ENCODE measurements at regions not wholly inside any gene's neighbourhood (a gene's known extent, or its start where the extent isn't known, plus 50 kb on each side); places are given as distances from the start of the nearest gene placed in this dataset.

DNA sequence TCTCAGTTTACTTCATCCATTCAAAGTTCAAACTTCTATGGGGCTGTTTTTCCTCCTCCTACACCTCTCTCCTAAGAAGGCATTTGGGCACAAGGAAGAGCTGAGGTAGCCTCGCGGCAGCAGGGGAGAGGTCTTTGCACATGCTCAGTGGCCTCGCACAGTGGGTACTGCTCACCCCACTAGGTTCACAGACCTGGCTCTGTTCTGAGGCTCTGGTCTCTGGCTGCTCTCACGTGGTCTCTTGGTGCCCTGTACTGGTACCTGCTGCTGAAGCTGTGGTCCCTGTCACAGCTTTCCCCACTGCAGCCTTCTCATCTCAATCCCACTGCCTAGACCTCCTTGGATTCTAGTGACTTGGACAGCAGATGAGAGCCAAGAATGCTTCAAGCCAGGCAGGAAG is 134.7 kb upstream of the CRY1 start:
- DNase-seq: no peak

DNA sequence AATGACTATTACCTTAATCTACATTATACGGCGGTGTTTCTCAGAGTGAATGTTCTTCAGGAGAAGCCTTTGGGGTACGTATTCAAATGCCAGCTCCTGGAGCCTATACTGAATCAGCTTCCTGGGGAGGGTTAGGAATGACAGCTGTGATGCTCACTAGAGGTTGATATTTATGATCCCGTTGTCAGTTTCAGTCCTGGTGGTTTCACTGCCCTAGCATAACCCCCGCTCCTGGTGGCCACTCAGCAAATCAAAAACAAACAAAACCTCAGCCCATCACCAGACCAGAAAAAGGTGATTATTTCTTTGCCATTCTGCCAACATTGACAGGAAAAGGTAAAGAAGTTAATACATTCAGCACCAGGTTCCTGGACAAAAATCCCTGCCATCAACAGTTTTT is 136.5 kb upstream of the CRY1 start:
- no peak for DNase-seq

DNA sequence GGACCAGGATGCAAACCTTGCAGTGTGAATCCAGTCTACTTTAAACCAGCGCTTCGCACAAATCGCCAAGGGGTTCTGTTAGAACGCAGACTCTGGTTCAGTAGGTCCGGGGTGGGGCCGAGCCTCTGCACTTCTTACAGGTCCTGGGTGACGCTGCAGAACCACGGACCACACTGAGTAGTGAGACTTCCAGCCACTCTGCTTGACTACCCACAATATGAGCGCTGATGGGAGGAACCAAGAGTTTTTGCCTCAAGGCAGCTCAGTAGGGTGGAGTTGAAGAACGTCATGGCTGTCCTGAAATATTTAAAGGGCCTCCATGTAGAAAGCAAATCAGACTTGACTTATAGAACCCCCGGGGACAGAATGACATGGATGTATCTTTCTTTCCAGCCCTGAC is 138.0 kb upstream of the CRY1 start:
- no peak for DNase-seq

DNA sequence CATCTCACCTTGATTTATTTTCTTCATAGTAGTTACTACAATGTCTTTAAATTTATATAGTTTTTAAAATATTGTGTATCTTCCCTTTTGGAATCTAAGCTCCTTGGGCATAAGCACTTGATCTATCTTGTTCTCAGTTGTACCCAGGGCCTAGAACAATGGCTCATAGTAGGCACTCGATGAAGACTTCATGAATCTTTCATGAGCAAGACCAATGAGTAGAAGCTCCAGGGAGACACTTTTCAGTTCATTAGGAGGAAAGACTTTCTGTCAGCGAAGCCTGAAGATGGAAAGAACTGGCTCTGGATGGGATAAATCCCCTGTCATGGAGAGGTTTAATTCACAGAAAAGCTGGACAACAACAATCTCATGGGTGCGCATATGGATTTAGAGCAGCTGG is 140.2 kb upstream of the CRY1 start:
- no peak for DNase-seq

DNA sequence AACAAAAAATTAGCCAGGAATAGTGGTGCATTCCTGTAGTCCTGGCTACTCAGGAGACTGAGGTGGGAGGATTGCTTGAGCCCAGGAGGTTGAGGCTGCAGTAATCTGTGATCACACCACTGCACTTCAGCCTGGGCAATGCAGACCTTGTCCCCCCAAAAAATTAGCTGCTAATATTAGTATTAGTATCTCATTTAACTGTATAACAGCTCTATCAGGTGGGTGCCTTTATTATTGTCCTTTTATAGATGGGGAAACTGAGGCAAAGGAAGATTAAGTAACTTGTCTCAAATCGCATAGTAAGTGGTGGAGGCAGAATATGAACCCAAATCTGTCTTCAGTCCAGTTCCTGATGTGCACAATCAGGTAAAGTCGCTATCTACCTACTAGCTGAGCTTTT is 142.3 kb upstream of the CRY1 start:
- DNase-seq: no peak

DNA sequence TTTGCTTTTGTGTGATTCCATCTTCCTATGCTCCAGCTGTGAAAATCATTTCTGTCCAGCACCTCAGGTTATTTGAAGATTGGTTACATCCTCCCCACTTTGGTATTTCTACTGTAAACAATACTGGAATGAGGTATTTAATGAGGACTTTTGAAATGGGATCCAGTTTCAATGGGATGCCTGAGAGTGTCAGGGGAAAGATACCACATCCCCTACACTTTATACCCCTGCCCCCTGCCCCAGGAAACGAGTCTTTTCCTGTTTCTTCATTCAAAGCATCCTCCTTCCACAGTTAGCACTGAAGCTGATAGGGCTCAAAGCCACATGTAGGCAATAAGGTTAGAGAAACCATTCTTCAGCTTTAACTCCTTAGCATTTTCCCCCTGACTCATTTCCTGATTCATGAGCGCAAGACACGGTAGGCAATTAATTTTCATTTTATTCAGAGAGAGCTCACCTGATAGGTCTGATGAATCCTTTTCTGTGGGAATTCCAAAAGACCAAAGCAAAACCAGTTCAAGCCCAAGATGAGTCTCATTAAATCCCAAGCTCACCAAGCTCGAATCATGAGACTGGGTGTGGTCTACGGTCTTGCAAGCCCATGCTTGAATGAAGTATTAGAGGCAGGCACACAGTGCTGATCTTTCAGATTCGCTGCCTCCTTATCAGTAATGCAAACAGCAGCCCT is 143.6 kb upstream of the CRY1 start:
- no peak for DNase-seq

DNA sequence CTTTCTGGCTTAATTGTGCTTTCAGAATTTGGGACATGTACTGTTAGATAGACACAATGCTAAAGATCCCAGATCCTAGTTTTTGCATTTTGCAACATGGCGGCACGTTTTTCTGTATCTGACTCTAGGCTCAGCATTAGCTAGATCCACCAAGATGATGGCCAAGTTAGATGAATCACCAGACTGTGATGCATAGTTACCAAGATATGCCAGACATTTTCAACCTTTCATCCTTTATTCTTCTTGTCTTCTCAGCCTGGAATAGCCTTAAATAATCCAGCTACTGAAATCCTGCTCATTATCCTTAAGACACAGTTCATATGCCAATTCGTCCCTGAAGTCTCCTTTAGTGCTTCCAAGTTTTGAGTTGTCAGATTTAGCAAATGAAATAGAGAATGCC is 144.9 kb upstream of the CRY1 start:
- DNase-seq: no peak

DNA sequence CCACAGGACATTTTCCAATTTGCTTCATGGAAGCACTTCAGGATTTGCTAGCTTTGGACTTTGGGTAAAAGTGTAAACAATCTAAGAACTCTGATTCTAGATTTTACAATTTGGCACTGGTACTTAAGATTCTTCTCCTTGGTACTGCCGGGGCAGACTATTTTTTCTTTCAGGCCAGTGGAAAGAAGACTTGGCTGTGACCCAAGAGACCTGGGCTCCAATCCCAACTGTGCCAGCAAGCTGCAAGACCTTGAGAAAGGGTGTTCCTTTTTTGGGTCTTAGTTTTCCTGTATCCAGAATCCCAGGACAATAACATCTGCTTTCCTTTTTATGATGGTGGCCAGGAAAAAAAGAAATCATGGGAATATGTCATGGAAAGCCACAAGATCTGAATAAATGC is 148.1 kb upstream of the CRY1 start:
- DNase-seq: no peak

DNA sequence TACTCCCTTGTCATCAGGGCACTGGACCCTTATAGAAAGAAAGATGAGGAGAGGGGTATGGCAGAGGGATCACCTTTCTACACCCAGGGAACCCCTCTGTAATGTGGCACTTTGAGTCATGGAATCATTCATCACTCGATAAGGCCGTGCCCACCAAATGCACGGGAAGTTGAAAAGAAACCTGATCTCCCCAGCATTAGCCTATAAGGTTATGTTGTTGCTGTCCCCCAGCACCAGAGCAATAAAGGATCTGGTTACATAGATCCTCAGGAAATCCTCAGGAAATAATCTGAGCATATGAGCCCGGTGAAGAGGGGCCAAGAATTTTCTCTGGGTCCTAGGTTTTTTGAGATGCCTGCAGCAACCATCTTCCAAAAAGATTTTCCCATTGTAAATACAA is 148.8 kb upstream of the CRY1 start:
- DNase-seq: no peak

DNA sequence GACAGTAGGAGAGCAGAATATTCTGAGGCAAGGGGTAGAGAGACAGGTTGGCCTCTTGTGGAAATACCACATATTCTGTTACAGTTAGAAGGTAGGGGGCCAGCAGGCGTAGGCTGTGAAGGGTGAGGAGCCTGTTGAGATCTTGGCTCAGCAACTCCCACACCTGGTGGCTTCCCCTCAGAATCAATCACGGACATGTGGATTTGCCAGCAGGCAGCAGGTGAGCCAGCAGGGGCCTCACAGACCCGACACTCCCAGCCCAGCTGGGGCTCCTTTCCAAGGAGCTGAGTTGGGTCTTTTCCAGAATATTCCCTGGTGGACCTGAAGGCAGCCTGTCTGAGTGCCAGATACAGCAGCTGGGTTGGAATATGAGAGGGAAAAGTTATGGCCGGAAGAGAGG is 150.0 kb upstream of the CRY1 start:
- no peak for DNase-seq

DNA sequence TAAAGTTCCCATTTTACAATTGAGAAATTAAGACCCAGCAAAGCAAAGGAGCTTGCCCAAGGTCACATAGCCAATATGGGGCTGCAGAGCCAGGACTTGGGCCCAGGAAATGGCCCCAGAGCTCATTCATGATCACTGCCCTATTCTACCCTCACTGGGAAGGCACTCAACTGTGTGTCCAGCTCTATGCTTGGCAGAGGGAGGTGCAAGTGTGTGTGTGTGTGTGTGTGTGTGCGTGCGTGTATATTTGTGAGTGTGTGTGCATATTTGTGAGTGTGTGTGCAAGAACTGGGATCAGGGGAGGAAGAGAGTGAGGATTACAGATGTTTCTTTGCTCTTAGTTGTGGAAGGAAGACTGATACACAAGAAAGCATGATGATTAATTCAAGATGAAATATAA is 151.2 kb upstream of the CRY1 start:
- DNase-seq: no peak

DNA sequence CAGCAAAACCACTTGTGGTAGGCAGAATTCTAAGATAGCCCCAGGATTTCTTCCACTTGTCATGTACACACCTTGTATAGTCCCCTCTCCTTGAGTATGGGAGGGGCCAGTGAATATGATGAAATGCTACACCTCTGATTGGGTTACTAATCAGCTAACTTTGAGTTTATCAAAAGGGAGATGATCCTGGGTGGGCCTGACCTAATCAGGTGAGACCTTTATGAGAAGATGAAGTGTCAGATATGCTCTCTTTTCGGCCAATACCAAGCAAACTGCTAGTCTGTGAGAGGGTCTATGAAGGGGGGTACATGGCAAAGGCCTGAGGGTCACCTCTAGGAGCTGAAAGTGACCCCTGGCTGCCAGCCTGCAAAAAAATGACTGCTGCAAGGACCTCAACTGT is 154.3 kb upstream of the CRY1 start:
- no peak for DNase-seq

DNA sequence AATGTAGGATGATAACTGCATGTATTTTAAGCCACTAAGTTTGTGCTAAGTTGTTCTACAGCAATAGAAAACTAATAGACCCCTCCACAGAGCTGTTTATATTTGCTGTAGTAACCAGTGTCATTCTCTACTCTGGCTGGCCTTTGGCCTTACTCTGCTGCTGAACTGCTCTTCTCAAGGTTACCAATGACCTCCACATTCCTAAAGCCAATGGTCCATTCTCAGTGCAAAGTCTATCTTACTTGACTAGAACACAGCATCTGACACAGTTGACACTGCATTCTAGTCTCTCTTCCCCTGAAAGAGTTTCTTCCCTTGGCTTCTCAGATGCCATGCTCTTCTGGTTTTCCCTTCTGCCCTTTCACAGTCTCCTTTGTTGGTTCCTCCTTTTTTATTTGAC is 154.8 kb upstream of the CRY1 start:
- no peak for DNase-seq

DNA sequence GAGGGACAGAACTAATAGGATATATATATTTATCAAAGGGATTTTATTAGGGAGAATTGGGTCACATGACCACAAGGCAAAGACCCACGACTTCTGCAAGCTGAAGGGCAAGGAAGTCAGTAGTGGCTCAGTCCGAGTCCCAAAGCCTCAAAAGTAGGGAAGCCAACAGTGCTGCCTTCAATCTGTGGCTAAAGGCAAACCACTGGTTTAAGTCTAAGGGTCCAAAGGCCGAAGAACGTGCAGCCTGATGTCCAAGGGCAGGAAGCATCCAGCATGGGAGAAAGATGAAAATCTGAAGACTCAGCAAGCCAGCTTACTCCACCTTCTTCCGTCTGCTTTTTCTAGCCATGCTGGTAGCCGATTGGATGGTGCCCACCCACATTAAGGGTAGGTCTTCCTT is 157.9 kb upstream of the CRY1 start:
- no peak for DNase-seq

DNA sequence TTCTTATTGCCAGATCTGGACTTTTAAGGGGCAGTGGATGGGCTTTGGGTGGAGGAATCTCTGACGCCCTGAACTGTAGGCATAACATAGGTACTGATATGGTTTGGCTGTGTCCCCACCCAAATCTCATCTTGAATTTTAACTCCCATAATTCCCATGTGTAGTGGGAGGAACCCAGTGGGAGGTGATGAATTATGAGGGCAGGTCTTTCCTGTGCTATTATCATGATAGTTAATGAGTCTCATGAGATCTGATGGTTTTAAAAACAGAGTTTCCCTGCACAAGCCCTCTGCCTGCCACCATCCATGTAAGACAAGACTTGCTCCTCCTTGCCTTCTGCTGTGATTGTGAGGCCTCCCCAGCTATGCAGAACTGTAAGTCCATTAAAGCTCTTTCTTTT is 160.0 kb upstream of the CRY1 start:
- no peak for DNase-seq

DNA sequence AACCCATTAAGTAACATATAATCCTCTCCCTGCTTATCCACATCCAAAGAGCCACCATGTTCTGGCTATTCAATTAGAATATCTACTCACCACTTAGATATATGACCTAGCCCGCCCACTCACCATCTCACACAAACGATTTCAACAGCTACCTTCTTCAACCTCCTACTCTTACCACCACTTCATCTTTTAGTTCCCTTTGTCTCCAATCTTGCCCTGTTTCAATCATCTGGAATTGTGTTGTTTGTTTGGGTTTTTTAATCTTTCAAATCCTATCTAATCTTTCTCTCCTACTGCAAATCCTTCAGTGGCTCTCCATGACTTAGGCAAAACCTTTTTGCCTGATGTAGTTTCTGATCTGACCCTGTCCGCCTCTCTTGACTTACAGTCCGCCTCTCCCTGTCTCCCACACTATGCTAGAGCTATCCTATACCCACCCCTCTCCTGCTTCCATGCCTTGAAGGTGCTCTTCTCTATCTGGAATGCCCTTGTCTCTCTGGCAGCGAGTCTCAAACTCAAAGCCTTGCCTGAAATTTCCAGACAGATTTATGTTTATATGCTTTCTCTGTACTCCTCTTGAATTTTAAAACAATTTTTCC is 161.0 kb upstream of the CRY1 start:
- DNase-seq: no peak

DNA sequence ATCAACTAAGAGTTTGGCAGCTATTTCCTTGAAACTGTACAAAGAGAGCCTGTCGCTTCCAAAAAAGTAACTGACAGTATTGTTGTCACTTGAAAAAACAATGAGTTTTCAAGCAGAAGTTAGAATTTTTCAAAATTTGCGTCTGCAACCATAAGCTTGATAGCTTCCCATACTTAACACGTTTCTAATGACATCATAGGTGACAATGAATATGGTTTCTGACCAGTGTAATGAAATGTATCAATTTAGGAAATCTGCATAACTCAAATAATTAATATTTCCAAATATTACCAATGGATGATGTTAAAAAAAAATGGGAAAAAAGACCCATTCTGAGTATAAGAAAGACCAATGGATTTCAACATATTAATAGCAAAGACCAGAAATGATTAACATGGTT is 165.4 kb upstream of the CRY1 start:
- DNase-seq: no peak

DNA sequence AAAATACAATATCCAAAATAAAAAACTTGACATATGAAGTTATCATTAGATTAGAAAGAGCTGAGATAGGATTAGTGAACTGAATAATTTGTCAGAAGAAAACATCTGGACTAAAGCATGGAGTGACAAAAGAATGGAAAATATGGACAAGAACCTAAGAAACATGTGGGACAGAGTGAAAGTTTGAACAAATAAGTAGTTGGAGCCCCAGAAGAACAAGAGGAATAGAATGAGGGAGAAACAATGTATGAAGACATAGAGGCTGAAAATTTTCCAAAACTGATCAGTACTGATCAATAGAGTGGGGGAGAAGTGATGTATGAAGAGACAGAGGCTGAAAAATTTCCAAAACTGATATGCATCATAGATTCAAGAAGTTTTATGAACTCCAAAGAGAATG is 170.6 kb upstream of the CRY1 start:
- no peak for DNase-seq

DNA sequence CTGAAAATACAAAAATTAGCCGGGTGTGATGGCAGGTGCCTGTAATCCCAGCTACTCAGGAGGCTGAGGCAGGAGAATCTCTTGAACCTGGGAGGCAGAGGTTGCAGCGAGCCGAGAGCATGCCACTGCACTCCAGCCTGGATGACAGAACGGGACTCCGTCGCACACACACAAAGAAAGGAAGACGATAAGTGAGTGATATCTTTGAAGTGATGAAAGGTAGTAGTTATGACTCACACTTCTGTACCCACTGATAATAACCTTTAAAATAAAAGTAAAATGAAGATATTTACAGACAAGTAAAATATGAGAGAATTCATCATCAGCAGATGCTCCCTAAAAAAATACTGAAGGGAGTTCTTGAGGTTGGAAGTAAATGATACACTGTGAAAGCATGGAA is 171.3 kb upstream of the CRY1 start:
- DNase-seq: no peak

DNA sequence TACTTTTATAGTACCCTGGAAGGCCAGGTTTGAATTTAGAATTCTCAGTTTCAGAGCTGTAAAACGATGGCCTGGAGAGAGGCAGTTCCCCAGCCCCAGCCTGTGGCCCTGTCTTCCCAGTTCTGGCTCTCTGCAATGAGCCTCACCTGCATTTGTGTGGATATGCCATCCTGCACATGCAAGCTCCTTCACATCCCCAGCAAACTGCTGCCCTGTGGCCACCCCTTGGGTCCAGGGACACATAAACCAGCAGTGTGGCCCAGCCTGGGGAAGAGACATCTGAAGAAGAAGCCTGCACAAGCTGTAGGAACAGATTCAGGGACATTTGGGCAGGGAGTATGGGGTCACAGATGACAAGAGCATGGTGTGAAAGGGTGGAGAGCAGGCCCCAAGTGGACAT is 174.3 kb upstream of the CRY1 start:
- DNase-seq: no peak

DNA sequence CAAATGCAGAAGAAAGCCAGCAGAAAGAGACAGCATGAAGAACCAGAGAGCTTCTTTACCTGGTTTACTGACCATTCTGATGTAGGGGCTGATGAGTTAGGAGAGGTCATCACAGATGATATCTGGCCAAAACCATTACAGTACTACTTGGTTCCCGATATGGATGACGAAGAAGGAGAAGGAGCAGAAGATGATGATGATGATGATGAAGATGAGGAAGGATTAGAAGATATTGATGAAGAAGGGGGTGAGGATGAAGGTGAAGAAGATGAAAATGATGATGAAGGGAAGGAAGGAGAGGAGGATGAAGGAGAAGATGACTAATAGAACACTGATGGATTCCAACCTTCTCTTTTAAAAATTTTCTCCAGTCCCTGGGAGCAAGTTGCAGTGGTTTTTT is 178.2 kb upstream of the CRY1 start:
- DNase-seq: no peak

DNA sequence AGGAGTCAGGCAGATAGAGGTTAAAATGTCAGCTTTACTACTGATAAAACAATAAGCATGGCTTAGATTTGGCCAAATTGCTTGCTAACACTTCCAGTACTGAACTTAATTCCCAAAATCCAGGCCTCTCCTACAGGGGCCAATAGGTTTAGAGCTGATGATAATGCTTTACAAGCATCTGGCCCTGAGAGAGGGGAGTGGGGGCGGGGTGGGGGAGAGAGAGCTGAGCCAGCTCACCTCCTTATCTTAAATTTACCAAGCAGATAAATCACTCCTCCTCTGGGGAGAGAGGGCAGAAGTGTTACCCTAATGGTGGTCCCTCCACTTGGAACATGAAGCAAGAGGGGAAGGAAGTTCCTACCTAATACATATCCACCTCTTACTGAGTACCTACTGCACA is 182.2 kb upstream of the CRY1 start:
- no peak for DNase-seq

DNA sequence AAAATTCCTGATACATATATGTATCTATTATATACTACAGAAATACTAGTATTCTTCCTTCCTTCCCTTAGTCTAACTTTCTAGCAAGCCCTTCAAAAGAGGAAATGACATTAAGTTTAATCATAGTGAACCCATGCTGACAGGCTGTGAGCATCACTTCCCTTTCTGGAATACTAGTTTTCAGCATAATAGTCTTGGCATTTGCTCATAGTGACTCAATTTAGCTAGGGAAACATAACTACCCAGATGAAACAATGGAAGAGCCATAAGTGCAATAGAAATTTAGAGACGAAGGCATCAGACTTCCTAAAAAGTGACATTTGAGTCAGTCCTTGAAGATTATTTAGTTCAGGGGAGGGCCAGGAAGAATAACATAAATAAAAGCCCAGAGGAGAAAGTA is 184.5 kb upstream of the CRY1 start:
- DNase-seq: no peak

DNA sequence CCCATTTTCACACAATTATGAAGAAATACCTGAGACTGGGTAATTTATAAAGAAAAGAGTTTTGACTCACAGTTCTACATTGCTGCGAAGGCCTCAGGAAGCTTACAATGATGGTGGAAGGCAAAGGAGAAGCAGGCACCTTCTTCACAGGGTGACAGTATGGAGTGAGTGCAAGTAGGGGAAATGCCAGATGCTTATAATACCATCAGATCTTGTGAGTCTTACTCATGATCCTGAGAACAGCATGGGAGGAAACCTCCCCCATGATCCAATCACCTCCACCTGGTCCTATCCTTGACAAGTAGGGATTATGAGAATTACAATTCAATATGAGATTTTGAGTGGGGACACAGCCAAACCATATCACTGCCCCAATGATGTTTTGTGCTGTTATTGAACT is 189.3 kb upstream of the CRY1 start:
- no peak for DNase-seq

DNA sequence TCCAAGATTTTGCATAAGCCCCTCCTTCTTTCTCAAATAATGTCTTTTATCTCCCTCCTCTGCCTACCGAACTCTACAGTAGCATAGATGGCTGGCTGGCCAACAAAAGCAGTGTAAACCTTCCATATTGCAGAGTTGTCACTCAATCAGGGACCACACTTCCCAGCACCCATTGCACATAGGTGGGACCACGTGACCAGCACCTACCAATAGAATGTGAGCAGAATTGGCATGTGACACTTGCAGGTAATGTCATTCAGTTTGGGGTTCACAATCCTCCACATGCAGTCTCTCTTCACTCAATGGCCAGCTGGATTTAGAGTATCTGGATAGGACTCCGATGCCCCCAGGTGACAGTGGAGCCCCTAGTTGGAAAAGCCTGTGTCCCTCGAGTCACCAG is 190.3 kb upstream of the CRY1 start:
- no peak for DNase-seq

DNA sequence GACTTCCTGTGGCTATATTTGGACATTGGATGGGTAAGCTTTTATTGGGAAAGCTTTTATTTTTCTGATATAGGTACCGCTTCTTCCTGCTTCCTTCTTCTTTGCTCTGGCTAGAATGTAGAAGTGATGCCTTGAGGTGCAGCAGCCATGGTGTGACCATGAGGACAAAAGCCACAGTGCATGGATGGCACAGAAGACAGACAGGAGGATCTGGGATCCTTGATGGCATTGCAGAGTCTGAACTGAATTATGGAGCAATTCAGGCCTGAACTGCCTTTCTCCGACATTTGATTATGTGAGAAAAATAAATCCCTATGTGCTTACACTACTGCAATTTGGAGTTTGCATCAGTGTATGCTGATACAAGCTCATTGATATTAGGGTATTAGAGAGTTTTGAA is 191.3 kb upstream of the CRY1 start:
- DNase-seq: no peak

Data from activated CD4-positive, alpha-beta T cell treated with anti-CD3 and anti-CD28 coated beads for 1 hour (primary cell).